ENCODE measurements at regions not wholly inside any gene's neighbourhood (a gene's known extent, or its start where the extent isn't known, plus 50 kb on each side); places are given as distances from the start of the nearest gene placed in this dataset.
"Not testable (repeated sequence)": the region's sequence is repeated elsewhere in the genome, so short reads cannot be mapped to it uniquely, and the experiment has no call there.

DNA sequence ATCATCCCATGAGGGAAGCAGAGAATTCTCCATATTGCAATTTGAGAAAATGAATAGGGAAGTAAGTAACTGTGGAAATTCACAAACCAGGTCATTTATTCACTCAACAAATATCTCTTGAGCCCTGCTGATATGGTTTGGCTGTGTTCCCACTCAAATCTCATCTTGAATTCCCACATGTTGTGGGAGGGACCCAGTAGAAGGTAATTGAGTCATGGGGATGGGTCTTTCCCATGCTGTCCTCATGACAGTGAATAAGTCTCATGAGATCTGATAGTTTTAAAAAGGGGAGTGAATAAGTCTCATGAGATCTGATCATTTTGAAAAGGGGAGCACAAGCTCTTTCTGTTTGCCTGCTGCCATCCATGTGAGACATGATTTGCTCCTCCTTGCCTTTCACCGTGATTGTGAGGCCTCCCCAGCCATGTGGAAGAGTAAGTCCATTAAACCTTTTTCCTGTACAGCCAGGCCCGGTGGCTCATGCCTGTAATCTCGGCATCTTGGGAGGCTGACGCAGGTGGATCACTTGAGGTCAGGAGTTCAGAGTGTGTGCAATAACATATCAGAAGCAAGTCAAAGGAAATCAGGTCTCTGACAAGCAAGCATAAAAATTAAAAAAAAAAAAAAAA, 193.2 kb downstream of the NDUFA10 start:
- peak; percentile 1 to 16 for DNase-seq
- H3K9me3 ChIP-seq = peaks cover 0 to 11% (median 8%) of the 10 kb centered on the region in 4 donors
- H3K27ac ChIP-seq = no peak overlapping the region
- 58 to 82% (median 63%) methylated on average over 4 of the region's 4 CpGs for WGBS, 5 donors
- peaks cover 0 to 18% (median 8%) of the 10 kb centered on the region in 4 donors for H3K4me1 ChIP-seq
- H3K36me3 ChIP-seq = no peaks in the 10 kb centered on the region
- H3K4me3 ChIP-seq = no peak overlapping the region
- peaks cover 0 to 19% (median 0%) of the 10 kb centered on the region in 3 donors for H3K27me3 ChIP-seq
- intact Hi-C loops (cut with DNase I; ENCODE audit: low total_unique reads) = no loop called here
- TF ChIP-seq POLR2A (IDR thresholded peaks at IDR 0.05) (no peak), POLR2AphosphoS5 (IDR thresholded peaks at IDR 0.05) (no peak), EP300 (IDR thresholded peaks at IDR 0.05) (no peak)
- TF ChIP-seq, protein P1, sequence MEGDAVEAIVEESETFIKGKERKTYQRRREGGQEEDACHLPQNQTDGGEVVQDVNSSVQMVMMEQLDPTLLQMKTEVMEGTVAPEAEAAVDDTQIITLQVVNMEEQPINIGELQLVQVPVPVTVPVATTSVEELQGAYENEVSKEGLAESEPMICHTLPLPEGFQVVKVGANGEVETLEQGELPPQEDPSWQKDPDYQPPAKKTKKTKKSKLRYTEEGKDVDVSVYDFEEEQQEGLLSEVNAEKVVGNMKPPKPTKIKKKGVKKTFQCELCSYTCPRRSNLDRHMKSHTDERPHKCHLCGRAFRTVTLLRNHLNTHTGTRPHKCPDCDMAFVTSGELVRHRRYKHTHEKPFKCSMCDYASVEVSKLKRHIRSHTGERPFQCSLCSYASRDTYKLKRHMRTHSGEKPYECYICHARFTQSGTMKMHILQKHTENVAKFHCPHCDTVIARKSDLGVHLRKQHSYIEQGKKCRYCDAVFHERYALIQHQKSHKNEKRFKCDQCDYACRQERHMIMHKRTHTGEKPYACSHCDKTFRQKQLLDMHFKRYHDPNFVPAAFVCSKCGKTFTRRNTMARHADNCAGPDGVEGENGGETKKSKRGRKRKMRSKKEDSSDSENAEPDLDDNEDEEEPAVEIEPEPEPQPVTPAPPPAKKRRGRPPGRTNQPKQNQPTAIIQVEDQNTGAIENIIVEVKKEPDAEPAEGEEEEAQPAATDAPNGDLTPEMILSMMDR (IDR thresholded peaks at IDR 0.05) = no peak

GRCh38 chr2:239831001-239831731, 194.0 kb downstream of the NDUFA10 start:
- TF ChIP-seq POLR2AphosphoS5 (IDR thresholded peaks at IDR 0.05) = no peak
- no peak for TF ChIP-seq POLR2A (IDR thresholded peaks at IDR 0.05)
- TF ChIP-seq, protein P1 (IDR thresholded peaks at IDR 0.05) = no peak
- TF ChIP-seq EP300 (IDR thresholded peaks at IDR 0.05) = no peak
- 30 to 48% (median 34%) methylated on average over 10 to 16 of the region's 16 CpGs for WGBS, 5 donors
- H3K4me1 ChIP-seq = peaks cover 0 to 18% (median 8%) of the 10 kb centered on the region in 4 donors
- H3K27me3 ChIP-seq = peaks cover 0 to 21% (median 0%) of the 10 kb centered on the region in 3 donors
- H3K9me3 ChIP-seq = peaks cover 0 to 3% (median 2%) of the 10 kb centered on the region in 4 donors
- peak; percentile 17 to 53 for DNase-seq
- intact Hi-C loops (cut with DNase I; ENCODE audit: low total_unique reads) = no loop called here
- H3K4me3 ChIP-seq = no peak overlapping the region
- no peaks in the 10 kb centered on the region for H3K36me3 ChIP-seq
- no peak overlapping the region for H3K27ac ChIP-seq

- intact Hi-C loops (cut with DNase I; ENCODE audit: low total_unique reads) = no loop called here
- H3K36me3 ChIP-seq = no peaks in the 10 kb centered on the region
- no peak overlapping the region for H3K4me3 ChIP-seq
- no peaks in the 10 kb centered on the region for H3K9me3 ChIP-seq
- no peak overlapping the region for H3K27ac ChIP-seq
- peaks cover 0 to 21% (median 0%) of the 10 kb centered on the region in 3 donors for H3K27me3 ChIP-seq
- DNase-seq = peak; percentile 23 to 24
- 70 to 75% (median 72%) methylated on average over 7 to 9 of the region's 9 CpGs for WGBS, 5 donors
- H3K4me1 ChIP-seq = peaks cover 0 to 18% (median 8%) of the 10 kb centered on the region in 4 donors
- TF ChIP-seq, protein P1 (IDR thresholded peaks at IDR 0.05) = no peak
- no peak for TF ChIP-seq POLR2A (IDR thresholded peaks at IDR 0.05)
- no peak for TF ChIP-seq EP300 (IDR thresholded peaks at IDR 0.05)
- no peak for TF ChIP-seq POLR2AphosphoS5 (IDR thresholded peaks at IDR 0.05)
Observed at GRCh38 chr2:239830121-239831000, 194.8 kb downstream of the NDUFA10 start.

GRCh38 chr2:239829326-239829725, 195.8 kb downstream of the NDUFA10 start:
- intact Hi-C loops (cut with DNase I; ENCODE audit: low total_unique reads) = no loop called here
- 67 to 72% (median 69%) methylated on average over 15 of the region's 15 CpGs for WGBS, 5 donors
- no peak overlapping the region for H3K27ac ChIP-seq
- peaks cover 0 to 18% (median 8%) of the 10 kb centered on the region in 4 donors for H3K4me1 ChIP-seq
- no peak overlapping the region for H3K4me3 ChIP-seq
- no peak for TF ChIP-seq EP300 (IDR thresholded peaks at IDR 0.05)
- TF ChIP-seq POLR2A (IDR thresholded peaks at IDR 0.05) = no peak
- TF ChIP-seq POLR2AphosphoS5 (IDR thresholded peaks at IDR 0.05) = no peak
- TF ChIP-seq, protein P1 (IDR thresholded peaks at IDR 0.05) = no peak
- no peaks in the 10 kb centered on the region for H3K36me3 ChIP-seq
- H3K9me3 ChIP-seq = no peaks in the 10 kb centered on the region
- H3K27me3 ChIP-seq = peaks cover 0 to 21% (median 0%) of the 10 kb centered on the region in 3 donors
- peak; percentile 0 to 14 for DNase-seq

DNA sequence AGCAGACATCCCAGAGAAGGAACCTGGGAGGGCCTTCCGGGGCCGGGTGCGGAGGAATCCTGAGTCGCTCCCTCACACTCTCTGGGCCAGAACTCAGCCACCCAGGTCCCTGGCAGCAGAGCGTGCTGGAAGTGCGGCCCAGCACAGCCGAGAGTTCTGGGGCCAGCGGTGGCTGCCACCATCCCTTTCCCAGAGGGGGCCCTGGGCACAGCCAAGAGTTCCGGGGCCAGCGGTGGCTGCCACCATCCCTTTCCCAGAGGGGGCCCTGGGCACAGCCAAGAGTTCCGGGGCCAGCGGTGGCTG, 196.2 kb downstream of the NDUFA10 start:
- H3K27ac ChIP-seq; H3K4me3 ChIP-seq; H3K36me3 ChIP-seq; DNase-seq; H3K9me3 ChIP-seq; intact Hi-C loops (cut with DNase I; ENCODE audit: low total_unique reads): not testable (repeated sequence)
- 77 to 92% (median 86%) methylated on average over 12 of the region's 12 CpGs for WGBS, 5 donors
- peaks cover 0 to 21% (median 0%) of the 10 kb centered on the region in 3 donors for H3K27me3 ChIP-seq
- peaks cover 0 to 18% (median 8%) of the 10 kb centered on the region in 4 donors for H3K4me1 ChIP-seq

Measured in stomach (tissue), 8 donors.